ENCODE measurements at regions not wholly inside any gene's neighbourhood (a gene's known extent, or its start where the extent isn't known, plus 50 kb on each side); places are given as distances from the start of the nearest gene placed in this dataset.

DNA sequence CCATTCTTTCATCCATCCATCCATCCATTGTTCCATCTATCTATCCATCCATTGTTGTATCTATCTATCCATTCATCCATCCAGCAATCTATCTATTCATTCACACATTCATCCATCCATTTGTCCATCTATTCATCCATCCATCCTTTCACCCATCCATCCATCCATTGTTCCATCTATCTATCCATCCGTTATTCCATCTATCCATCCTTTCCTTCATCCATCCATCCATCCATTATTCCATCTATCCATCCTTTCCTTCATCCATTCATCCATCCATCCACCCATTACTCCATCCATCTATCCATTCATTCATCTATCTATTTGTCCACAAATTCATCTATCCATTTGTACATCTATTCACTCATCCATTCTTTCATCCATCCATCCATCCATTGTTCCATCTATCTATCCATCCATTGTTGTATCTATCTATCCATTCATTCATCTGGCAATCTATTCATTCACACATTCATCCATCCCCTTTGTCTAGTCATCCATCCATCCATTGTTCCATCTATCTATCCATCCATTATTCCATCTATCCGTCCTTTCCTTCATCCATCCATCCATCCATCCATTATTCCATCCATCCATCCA is 65.9 kb upstream of the ANO1 start:
- TF ChIP-seq POLR2AphosphoS5 (IDR thresholded peaks at IDR 0.05; ENCODE audit: low read depth, low read length) (no peak), HDAC2 (IDR thresholded peaks at IDR 0.05; ENCODE audit: borderline replicate concordance in 1 of 2, low read depth in 2 of 2, low read length in 2 of 2) (no peak)
